CD4-positive, alpha-beta T cell treated with Interleukin-4 for 1 hour (primary cell): ENCODE measurements at regions not wholly inside any gene's neighbourhood (a gene's known extent, or its start where the extent isn't known, plus 50 kb on each side); places are given as distances from the start of the nearest gene placed in this dataset.
"Not testable (repeated sequence)": the region's sequence is repeated elsewhere in the genome, so short reads cannot be mapped to it uniquely, and the experiment has no call there.

Experiments
- DNase-seq, 2 donors: peaks; one replicate each; pipeline ENCODE4 v3.0.0-alpha.2; 2020 to 2022

DNA sequence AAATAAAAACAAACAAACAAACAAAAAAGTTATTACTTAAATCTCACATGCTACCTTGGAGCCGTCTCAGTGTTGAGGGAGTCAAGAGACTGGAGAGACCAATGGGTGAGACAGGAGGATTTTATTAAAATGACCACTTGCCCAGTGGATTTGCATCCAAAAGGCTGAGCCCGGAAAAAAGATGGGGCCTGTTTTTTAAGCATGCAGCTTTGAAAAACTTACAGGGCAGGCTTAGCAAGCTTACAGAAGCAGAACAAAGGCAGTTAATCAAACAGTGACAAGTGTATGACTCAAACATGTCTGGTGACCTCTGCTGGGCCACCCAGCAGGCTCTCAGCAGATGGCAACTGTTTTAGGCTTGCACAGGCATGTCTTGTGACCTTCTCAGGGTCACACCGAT, 82.5 kb downstream of the POTEH start:
- DNase-seq: not testable (repeated sequence)

DNA sequence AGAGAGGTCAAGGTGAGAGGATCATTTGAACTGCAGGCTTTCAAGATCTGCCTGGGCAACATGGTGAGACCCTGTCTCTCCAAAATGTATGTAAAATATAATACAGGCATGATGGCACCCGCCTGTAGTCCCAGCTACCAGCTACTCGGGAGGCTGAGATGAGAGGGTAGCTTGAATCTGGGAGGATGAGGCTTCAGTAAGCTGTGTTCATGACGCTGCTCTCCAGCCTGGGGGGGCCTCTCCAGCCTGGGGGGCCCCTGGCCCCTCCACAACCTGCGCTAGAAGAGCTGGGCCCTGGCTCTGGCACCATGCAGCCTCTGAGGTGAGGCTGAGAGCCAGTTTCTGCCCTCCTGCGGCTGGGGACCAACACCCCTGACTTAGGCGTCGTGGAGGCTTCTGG, 85.3 kb downstream of the POTEH start:
- DNase-seq: not testable (repeated sequence)

DNA sequence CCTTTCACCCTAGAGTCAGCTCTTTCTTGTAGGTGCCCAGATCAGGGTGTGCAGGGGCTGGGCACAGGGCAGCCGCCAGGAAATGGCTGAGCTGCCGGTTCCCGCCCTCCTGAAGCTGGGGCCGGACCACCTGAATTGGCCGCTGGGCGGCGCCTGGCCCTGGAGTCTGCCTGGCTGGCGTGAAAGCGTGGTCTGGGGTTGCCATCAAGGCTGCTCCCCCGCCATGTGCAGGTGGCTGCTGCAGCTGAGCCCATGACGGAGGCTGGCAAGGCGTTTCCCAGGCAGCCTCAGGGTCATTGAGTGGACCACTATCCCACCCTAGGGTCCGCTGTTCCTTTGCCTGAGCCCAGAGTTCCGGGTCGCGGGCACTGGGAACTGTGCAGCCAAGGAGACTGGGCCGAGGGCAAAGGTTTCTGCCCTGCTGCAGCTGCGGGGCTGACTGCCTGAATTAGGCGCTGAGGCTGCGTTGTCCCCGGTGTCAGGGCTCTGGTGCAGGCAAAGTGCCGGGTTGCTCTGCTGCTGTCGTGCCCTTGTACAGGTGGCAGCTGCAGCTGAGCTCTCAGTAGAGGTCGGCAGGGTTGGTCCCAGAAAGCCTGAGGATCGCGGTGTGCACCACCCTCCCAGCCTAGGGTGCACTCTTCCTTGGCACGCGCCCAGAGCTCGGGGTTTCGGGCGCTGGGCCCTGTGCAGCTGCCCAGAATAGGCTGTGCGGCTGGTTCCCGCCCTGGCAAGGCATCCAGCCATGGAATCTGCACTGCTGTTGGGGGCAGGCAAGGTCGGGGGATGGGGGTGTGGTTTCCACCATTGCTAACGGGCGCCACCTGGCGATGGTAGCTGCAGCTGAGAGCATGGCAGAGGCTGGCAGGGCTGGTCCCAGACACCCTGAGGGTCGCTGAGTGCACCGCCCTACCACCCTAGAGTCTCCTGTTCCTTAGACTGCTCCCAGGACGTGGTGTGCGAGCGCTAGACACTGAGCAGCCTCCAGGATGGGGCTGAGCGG, 86.1 kb downstream of the POTEH start:
- not testable (repeated sequence) for DNase-seq

DNA sequence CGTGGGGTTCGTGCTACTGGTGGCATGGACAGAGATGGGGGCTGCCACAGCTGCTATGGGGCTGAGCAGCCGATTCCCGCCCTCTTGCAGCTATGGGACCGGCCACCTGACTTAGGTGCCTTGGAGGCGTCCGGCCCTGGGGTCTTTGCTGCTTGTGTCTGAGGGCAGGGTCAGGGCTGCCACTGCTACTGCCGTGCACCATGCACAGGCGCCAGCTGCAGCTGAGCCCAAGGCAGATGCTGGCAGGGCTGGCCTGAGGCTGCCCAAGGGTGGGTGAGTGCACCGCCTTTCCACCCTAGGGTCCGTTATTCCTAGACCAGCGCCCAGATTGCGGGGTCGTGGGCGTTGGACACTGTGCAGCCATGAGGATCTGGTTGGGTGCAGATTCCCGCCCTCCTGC, 86.9 kb downstream of the POTEH start:
- DNase-seq: not testable (repeated sequence)

DNA sequence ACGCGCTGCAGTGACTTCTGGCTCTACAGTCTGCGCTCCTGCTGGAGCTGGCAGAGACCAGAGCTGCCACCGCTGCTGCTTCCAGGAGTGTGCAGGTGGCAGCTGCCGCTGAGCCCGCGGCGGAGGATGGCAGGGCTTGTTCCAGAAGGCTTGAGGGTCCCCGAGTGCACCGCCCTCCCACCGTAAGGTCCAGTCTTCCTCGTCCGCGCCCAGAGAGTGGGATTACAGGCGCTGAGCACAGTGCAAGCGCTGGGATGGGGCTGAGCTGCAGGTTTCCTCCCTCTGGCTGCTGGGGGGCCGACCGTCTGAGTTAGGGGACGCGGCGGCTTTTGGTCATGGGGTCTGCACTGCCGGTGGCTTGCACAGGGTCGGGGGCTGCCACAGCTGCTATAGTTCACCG, 87.3 kb downstream of the POTEH start:
- not testable (repeated sequence) for DNase-seq

DNA sequence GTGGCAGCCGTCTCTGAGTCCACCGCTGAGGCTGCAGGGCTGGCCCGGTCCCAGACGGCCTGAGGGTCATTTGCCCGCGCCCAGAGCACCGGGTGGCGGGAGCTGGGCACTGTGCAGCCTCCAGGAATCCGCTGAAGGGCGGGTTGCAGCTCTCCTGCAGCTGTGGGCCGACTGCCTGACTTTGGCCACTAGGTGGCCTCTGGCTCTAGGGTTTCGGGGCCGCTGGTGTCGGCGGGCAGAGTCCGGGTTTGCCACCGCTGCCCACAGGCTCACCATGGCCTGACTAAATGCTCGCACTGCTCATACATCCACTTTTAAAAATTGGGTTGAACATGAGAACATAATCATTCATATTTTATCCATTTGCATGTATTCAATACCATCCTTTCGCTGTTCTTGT, 87.7 kb downstream of the POTEH start:
- not testable (repeated sequence) for DNase-seq

DNA sequence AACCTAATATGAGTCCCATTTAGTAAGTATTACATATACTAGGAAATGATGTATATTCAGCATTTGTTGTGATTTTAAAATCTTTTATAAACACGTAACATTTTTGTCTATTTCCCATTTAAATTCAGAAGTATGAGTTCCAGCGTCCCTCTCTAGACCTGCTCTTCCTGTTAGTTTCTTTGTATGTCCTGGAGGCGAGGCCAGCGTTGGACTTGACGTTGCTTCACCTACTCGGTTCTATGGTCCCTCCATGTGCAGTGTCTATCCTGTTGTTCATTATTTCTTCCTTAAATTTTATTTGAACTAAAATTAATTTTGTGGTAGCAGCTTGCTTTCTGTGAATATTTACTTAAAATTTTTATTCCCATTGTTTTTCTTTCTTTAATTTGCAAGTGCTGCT, 88.5 kb downstream of the POTEH start:
- DNase-seq: not testable (repeated sequence)

DNA sequence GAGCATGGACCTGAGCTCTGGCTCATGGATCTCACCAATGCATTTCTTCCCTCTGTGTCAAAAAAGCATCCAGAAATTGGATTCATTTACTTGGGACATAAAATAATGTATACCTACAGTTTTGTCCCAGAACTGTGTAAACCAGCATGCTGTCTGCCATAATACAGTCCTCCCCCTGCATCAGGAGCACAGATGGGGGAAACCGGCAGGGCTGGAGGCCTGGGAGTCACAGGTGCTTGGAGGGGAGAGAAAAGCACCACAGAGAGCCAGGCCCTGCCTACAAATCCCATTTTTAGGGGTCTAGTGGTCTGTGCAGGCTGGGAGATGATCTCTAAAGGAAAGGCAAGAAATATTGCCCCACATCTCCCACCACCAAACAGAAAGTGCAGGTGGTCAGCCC, 91.8 kb downstream of the POTEH start:
- DNase-seq: not testable (repeated sequence)

DNA sequence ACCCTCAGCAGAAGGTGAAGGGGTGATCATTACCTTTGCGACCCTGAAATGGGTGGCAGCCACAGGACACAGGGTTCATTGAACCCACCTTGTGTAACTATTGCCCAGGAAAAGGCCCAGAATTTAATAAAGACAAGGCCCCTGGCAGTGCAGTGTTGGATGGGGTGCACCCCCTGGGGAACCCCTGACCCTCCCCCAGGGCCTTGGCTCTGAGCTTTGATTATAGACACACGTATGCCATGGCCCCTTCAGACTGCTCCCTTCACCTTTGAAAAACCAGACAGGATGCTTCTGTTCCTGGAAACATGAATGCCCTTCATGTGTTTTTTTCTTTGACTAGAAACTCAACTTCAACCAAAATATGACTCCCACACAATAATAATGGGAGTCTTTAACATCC, 93.1 kb downstream of the POTEH start:
- DNase-seq: not testable (repeated sequence)

DNA sequence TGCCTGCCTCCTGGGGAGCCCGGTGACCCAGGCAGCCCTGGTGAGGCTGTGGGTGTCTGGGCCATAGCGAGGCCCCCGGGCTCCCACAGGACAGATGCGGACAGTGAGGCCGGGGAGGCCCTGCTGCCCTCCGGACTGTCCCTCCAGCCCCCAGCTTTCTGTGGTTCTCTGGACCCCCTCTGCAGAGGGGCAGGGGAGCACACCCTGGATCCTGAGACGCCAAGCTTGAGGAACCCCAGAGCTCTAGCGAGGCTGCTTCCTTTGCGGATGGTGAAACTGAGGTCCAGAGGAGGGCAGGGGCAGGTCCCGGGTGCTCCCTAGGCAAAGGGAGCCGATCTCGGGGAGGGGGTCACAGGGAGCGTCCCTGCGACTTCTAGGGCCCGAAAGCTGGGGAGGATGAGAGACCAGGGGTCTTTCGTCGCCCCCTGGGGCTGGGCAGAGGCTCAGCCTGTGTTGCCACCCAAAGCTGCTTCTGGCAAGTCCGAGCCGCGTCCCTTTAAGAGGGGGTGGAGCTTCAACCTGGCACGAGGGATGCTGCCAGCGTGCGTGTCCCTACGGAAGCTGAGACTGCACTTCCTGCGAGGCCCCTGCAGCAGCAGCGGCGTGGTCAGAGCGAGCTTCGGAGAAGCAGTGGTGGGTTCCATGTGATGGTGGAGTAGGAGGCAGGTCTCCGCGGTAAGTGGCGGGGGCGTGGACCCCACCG, 94.7 kb downstream of the POTEH start:
- not testable (repeated sequence) for DNase-seq

DNA sequence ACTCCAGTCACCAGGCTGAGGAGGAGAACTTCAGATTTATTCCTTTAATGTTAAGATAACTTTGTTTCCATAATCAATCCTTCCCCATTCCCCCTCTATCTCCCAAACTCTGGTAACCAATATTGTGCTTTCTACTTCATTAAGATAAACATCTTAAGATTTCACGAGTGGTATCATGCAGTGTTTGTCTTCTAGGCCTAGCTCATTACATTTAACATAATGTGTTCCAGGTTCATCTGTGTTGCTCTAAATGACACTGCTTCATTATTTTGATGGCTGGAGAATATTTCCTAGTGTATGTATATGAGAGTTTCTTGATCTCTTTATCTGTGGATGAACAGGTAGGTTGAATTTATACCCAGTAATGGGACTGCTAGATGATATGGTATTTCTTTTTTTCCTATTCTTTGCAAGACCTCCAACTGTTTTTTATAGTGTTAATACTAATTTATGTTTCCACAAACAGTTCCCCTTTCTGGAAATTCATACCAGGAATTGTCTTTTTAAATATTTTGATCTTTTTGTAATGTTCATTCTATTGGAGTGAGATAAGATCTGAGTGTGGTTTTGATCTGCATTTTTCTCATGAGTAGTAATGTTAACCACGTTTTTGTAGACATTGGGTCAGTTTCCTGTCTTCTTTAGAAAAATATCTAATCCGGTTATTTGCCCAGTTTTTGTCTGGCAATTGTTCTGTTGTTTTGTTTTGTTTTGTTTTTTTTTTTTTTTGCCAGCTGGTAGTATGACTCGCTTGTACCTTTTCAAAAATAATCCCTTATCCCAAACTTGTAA, 97.3 kb downstream of the POTEH start:
- not testable (repeated sequence) for DNase-seq

DNA sequence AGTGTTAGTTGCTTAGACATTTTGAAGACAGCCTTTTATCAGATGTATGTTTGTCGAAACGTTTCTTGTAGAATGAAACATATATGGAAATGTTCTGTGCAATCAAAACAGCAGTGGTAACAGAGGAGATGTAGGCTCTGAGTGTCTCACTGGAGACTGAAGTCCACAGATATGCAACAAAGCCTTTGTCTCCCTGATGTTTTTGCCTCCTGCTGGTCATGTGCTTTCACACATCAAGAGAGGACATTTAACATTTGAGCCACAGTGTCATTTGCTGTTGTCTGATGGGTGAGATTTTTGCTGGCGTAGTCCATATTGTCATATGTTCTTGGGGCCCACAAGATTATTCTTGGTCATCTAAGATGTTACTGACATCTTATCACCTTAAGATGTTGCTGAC, 101.7 kb downstream of the POTEH start:
- not testable (repeated sequence) for DNase-seq

DNA sequence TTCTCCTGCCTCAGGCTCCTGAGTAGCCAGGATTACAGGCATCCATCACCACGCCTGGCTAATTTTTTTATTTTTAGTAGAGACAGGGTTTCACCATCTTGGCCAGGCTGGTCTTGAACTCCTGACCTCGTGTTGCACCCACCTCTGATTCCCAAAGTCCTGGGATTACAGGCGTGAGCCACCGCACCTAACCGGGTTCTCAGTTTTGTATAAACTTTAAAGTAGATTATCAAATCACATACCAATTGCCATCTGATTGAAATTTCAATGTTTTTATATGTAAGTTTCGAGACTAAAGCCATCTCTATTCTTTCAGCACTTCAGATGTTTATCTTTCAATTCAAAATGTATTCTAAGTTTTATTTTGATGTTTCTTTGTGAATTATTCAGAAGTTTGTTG, 110.1 kb downstream of the POTEH start:
- DNase-seq: not testable (repeated sequence)

DNA sequence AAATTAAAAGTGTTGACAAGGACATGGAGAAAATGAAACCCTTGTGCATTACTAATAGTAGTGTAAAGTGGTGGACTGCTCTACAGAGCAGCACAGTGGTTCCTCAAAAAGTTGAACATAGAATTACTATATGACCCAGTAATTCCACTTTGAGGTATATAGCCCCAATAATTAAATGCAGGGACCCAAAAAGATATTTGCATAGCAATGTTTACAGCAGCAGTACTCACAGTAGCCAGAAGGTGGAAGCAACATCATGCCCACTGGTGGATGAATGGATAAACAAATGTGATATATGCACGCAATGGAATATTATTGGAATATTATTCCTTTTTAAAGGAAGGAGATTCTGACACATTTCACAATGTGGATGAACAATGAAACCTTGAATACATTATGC, 121.3 kb downstream of the POTEH start:
- not testable (repeated sequence) for DNase-seq

DNA sequence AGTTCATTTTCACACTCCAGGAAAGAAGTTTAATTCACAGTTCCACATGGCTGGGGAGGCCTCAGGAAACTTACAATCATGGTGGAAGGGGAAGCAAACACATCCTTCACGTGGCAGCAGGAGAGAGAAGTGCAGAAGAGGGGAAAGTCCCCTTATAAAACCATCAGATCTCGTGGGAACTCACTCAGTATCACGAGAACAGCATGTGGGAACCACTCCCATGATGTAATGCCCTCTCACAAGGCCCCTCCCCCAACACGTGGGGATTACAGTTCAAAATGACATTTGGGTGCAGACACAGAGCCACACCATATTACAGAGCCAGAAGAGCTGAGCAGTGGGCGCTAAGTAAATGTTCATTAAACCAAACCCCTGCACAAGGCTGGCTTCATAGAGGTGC, 126.0 kb downstream of the POTEH start:
- DNase-seq: not testable (repeated sequence)

DNA sequence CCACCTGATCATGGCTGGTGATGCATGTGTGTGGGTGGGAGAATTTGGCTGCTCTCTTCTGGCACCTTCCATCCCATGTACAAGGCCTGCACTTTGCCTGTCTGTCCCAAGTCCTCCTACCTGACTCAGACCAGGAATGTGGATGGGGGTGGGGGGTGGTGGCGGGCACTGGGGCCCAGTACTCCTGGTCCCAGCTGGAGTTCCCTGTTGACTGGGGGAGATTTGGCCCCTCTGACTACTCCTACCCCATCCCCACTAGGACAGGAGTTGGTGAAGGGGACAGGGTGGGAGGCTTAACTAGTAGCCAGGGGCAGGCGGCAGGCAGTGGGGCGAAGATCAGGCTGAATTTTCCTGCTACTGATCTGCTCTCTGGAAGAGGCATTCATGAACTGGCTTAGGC, 126.6 kb downstream of the POTEH start:
- DNase-seq: not testable (repeated sequence)

DNA sequence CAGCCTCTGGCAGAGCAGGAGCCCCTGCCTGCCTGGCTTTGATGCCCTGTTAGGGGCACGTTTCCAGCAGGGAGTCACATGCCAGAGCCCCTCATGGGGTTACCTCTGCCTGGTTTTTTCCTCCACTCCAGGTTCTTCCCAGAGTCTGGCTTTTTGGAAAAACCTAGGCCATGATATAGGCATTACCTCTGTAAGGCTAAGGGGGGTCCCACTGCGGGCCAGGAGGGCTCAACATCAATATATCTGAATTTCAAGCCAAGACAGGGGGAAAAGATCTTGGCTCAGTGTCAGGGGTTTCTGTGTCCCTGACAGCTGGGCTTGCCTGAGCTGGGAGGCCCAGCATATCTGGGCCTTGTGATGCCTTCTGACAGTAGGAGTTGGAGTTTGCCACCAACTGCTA, 127.4 kb downstream of the POTEH start:
- not testable (repeated sequence) for DNase-seq

DNA sequence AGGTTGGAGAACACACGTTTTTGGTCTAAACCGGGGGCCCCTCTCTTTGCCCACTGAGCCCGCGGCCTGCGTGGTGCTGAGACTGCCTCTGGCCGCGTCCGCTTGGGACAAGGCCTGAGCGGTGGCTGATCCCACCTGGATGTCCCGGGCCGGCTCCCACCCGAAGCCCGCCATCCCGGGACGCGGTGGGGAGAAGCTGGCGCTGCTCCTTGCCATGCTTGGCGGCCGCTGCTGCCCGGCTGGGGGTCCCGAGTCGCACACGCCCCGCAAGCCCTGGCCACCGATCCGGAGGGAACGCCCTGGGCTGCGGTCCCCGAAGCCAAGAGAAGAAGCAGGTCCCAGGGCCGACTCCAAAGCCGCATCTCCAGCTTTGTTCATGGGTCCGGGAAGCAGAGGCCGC, 130.1 kb downstream of the POTEH start:
- DNase-seq: not testable (repeated sequence)

DNA sequence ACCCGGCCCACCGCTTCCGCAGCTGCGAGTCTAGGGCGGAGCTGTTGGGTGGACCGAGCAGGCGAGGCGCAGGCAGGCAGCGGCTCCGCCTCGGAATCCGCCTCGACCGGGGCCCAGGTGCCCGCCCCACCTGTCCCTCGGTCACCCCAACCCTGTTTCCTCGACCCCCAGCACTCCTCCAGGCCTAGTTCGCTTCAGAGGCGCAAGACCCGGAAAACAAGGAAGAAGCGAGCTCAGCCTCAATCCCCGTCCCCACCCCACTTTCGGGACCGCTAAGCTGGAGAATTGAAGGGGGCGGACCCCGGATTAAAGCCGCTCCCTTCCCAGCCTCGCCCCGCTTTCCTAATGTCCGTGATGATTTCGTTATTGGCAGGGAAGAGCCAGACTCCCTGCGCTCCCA, 131.3 kb downstream of the POTEH start:
- not testable (repeated sequence) for DNase-seq

DNA sequence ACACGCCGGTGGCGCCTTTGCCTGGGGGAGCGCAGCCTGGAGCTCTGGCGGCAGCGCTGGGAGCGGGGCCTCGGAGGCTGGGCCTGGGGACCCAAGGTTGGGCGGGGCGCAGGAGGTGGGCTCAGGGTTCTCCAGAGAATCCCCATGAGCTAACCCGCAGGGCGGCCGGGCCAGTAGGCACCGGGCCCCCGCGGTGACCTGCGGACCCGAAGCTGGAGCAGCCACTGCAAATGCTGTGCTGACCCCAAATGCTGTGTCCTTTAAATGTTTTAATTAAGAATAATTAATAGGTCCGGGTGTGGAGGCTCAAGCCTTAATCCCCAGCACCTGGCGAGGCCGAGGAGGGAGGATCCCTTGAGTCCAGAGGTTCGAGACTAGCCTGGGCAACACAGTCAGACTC, 132.2 kb downstream of the POTEH start:
- not testable (repeated sequence) for DNase-seq

DNA sequence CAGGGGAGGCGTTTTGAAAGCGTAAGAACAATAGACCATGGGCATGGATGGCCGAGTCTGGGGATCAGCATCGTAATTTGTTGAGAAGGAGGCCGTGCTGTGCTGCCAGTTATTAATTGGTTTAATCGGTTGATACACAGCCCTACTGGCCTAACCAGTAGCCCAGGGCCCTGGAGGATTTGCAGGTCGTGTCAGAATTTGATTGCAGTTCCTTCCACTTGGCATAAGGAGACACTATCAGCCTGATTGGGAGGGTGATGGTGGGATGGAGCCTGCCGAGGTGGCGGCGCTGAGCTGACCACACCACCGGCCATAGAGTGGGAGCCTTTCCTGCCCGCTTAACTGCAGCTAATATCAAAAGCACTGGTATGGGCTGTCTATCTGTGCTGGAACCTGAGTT, 133.4 kb downstream of the POTEH start:
- not testable (repeated sequence) for DNase-seq

DNA sequence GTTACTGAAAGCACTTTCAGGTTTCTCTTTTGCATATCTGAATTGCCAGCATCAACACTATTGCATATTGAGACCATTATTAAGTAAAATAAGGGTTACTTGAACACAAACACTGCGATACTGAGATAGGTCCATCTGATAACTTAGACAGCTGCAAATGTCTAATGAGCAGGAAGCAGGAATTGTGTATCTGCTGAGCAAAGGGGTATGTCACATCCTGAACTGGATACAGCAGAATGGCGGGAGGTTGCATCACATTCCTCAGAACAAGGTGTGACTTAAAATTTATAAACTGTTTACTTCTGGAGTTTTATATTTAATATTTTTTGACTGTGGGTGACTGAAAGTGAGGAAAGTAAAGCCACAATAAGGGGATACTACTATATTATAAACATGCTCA, 142.4 kb downstream of the POTEH start:
- not testable (repeated sequence) for DNase-seq

DNA sequence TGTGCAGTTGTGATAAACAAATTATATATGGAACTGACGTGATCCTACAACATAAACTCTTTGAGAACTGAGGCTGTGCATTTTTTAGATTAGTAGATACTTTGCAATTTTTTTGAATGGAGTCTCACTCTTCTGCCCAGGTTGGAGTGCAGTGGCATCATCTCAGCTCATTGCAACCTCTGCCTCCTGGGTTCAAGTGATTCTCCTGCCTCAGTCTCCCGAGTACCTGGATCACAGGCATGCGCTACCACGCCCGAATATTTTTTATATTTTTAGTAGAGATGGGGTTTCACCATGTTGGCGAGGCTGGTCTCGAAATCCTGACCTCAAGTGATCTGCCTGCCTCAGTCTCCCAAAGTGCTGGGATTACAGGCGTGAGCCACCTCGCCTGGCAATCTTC, 145.9 kb downstream of the POTEH start:
- not testable (repeated sequence) for DNase-seq
